ENCODE measurements at regions not wholly inside any gene's neighbourhood (a gene's known extent, or its start where the extent isn't known, plus 50 kb on each side); places are given as distances from the start of the nearest gene placed in this dataset.

DNA sequence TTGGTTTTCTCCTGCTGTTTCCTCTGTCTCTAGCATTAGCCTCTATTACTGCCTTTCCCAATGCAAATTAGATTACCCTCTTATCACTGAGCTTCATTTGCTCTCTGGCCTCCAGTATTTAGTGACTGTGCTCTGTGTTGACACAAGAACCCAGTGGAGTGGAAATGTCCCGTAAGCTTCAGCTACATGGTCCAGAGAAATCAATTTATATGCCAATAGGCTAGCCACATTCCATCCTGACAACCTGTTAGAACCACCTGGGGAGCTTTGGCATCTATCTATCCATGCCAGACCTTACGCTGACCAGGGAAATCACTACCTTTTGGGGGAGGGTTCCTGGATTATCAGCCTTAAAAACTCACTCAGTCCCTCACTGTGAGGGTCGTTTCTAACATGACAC lies 459.6 kb downstream of the UTRN start (continued):
- no peak for TF ChIP-seq USF2 (CRISPR knock-in tag; IDR thresholded peaks at IDR 0.05)
- TF ChIP-seq ZNF263 (CRISPR knock-in tag; IDR thresholded peaks at IDR 0.05; ENCODE audit: low read depth) = no peak
- no peak for TF ChIP-seq ELF4 (CRISPR knock-in tag; IDR thresholded peaks at IDR 0.05; ENCODE audit: low read depth)
- TF ChIP-seq NR1H2 (CRISPR knock-in tag; IDR thresholded peaks at IDR 0.05) = no peak

DNA sequence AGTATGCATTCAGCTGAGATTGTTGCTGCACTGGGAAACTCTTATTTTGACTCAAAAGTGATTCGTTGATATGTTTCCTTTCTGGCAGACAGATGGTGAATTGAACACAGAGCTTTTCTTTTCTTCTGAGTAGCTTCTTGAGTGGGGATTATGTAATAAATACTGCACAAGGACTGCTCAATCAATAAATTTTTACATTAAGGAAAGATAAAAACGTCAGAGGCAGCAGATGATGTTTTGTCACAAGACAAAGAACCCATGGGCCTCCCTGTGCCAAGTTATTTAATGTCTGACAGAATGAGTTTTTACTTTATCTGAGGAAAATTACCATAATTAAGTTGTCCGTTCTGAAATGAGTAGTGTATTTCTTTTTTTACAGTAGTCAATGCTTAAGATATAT lies 460.3 kb downstream of the UTRN start:
- H3K27ac Mint-ChIP-seq = 0 out of 2 replicates have a peak overlapping the region, but pooled peaks have one; percentile 31
- ATAC-seq (no peak), DNase-seq (ENCODE audit: low spot score) (no peak)
- no peak overlapping the region for H3K4me3 Mint-ChIP-seq
- no peak for TF ChIP-seq SMAD3 (CRISPR knock-in tag; IDR thresholded peaks at IDR 0.05; ENCODE audit: borderline replicate concordance)
- no peak for TF ChIP-seq E2F4 (CRISPR knock-in tag; IDR thresholded peaks at IDR 0.05; ENCODE audit: borderline replicate concordance, low read depth)
- no peak for TF ChIP-seq IRF2 (CRISPR knock-in tag; IDR thresholded peaks at IDR 0.05; ENCODE audit: borderline replicate concordance, low read depth)
- no peak for TF ChIP-seq KAT7 (CRISPR knock-in tag; IDR thresholded peaks at IDR 0.05; ENCODE audit: borderline replicate concordance)
- TF ChIP-seq, protein P1, sequence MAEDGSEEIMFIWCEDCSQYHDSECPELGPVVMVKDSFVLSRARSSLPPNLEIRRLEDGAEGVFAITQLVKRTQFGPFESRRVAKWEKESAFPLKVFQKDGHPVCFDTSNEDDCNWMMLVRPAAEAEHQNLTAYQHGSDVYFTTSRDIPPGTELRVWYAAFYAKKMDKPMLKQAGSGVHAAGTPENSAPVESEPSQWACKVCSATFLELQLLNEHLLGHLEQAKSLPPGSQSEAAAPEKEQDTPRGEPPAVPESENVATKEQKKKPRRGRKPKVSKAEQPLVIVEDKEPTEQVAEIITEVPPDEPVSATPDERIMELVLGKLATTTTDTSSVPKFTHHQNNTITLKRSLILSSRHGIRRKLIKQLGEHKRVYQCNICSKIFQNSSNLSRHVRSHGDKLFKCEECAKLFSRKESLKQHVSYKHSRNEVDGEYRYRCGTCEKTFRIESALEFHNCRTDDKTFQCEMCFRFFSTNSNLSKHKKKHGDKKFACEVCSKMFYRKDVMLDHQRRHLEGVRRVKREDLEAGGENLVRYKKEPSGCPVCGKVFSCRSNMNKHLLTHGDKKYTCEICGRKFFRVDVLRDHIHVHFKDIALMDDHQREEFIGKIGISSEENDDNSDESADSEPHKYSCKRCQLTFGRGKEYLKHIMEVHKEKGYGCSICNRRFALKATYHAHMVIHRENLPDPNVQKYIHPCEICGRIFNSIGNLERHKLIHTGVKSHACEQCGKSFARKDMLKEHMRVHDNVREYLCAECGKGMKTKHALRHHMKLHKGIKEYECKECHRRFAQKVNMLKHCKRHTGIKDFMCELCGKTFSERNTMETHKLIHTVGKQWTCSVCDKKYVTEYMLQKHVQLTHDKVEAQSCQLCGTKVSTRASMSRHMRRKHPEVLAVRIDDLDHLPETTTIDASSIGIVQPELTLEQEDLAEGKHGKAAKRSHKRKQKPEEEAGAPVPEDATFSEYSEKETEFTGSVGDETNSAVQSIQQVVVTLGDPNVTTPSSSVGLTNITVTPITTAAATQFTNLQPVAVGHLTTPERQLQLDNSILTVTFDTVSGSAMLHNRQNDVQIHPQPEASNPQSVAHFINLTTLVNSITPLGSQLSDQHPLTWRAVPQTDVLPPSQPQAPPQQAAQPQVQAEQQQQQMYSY (CRISPR knock-in tag; IDR thresholded peaks at IDR 0.05) = no peak
- TF ChIP-seq TP53 (CRISPR knock-in tag; IDR thresholded peaks at IDR 0.05) = no peak
- no peak for TF ChIP-seq NR2C2 (CRISPR knock-in tag; IDR thresholded peaks at IDR 0.05)
- no peak for TF ChIP-seq ERG (CRISPR knock-in tag; IDR thresholded peaks at IDR 0.05)
- TF ChIP-seq SOX15 (CRISPR knock-in tag; IDR thresholded peaks at IDR 0.05) = no peak
- POLR2A ChIA-PET = no interaction called here
- H3K9me3 Mint-ChIP-seq = no peaks in the 10 kb centered on the region
- peaks cover 3% of the 10 kb centered on the region; the same call in 1 of the 2 replicates for H3K36me3 Mint-ChIP-seq
- CTCF ChIA-PET = interaction anchor here (0.5 kb wide), 1 partner anchor 773 kb away, joined by 3 read pairs; no protein-coding TSS in a partner anchor
- H3K4me1 Mint-ChIP-seq = peaks cover 16% of the 10 kb centered on the region
- H3K27me3 Mint-ChIP-seq (ENCODE audit: low read depth) = no peaks in the 10 kb centered on the region

GRCh38 chr6:144746902-144747469 lies 461.9 kb downstream of the UTRN start:
- H3K4me1 Mint-ChIP-seq = peaks cover 16% of the 10 kb centered on the region
- no peak for DNase-seq (ENCODE audit: low spot score)
- H3K4me3 Mint-ChIP-seq = no peak overlapping the region
- H3K36me3 Mint-ChIP-seq = peaks cover 5% of the 10 kb centered on the region
- ChIA-PET POLR2A (no interaction called here), CTCF (no interaction called here)
- H3K9me3 Mint-ChIP-seq = no peaks in the 10 kb centered on the region
- ATAC-seq = no peak
- peak overlapping the region; percentile 42; the same call in 1 of the 2 replicates for H3K27ac Mint-ChIP-seq
- no peaks in the 10 kb centered on the region for H3K27me3 Mint-ChIP-seq (ENCODE audit: low read depth)
- TF ChIP-seq PRRX2 (CRISPR knock-in tag; IDR thresholded peaks at IDR 0.05) = no peak
- no peak for TF ChIP-seq EMX1 (CRISPR knock-in tag; IDR thresholded peaks at IDR 0.05)
- TF ChIP-seq ESRRA (CRISPR knock-in tag; IDR thresholded peaks at IDR 0.05; ENCODE audit: borderline replicate concordance) = no peak
- TF ChIP-seq, protein P2, sequence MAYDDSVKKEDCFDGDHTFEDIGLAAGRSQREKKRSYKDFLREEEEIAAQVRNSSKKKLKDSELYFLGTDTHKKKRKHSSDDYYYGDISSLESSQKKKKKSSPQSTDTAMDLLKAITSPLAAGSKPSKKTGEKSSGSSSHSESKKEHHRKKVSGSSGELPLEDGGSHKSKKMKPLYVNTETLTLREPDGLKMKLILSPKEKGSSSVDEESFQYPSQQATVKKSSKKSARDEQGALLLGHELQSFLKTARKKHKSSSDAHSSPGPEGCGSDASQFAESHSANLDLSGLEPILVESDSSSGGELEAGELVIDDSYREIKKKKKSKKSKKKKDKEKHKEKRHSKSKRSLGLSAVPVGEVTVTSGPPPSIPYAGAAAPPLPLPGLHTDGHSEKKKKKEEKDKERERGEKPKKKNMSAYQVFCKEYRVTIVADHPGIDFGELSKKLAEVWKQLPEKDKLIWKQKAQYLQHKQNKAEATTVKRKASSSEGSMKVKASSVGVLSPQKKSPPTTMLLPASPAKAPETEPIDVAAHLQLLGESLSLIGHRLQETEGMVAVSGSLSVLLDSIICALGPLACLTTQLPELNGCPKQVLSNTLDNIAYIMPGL (CRISPR knock-in tag; IDR thresholded peaks at IDR 0.05) = no peak
- no peak for TF ChIP-seq ZNF232 (CRISPR knock-in tag; IDR thresholded peaks at IDR 0.05)
- no peak for TF ChIP-seq TCF7 (CRISPR knock-in tag; IDR thresholded peaks at IDR 0.05; ENCODE audit: low read depth)
- TF ChIP-seq E2F4 (CRISPR knock-in tag; IDR thresholded peaks at IDR 0.05; ENCODE audit: borderline replicate concordance, low read depth) = no peak
- TF ChIP-seq MXD4 (CRISPR knock-in tag; IDR thresholded peaks at IDR 0.05; ENCODE audit: borderline replicate concordance) = no peak
- TF ChIP-seq FOXP1 (CRISPR knock-in tag; IDR thresholded peaks at IDR 0.05; ENCODE audit: borderline replicate concordance) = no peak
- TF ChIP-seq RELA (CRISPR knock-in tag; IDR thresholded peaks at IDR 0.05; ENCODE audit: borderline replicate concordance) = no peak

All from WTC11 (cell line).